ENCODE measurements at regions not wholly inside any gene's neighbourhood (a gene's known extent, or its start where the extent isn't known, plus 50 kb on each side); places are given as distances from the start of the nearest gene placed in this dataset.

- TF ChIP-seq, protein P1, sequence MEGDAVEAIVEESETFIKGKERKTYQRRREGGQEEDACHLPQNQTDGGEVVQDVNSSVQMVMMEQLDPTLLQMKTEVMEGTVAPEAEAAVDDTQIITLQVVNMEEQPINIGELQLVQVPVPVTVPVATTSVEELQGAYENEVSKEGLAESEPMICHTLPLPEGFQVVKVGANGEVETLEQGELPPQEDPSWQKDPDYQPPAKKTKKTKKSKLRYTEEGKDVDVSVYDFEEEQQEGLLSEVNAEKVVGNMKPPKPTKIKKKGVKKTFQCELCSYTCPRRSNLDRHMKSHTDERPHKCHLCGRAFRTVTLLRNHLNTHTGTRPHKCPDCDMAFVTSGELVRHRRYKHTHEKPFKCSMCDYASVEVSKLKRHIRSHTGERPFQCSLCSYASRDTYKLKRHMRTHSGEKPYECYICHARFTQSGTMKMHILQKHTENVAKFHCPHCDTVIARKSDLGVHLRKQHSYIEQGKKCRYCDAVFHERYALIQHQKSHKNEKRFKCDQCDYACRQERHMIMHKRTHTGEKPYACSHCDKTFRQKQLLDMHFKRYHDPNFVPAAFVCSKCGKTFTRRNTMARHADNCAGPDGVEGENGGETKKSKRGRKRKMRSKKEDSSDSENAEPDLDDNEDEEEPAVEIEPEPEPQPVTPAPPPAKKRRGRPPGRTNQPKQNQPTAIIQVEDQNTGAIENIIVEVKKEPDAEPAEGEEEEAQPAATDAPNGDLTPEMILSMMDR (IDR thresholded peaks at IDR 0.05; ENCODE audit: control extremely low read depth, extremely low read depth, low read depth, missing control alignments): no peak
- CTCF ChIA-PET: interaction anchor here (1.0 to 1.6 kb wide), 2 partner anchors 11 to 19 kb away, joined by 3 to 4 read pairs; no protein-coding TSS in a partner anchor
- DNase-seq (ENCODE audit: extremely low spot score): no peak
- POLR2A ChIA-PET: no interaction called here
Observed at GRCh38 chrX:147733369-147733768, 178.3 kb upstream of the FMR1 start.

GRCh38 chrX:147735364-147735763 lies 176.4 kb upstream of the FMR1 start:
- CTCF ChIA-PET: no interaction called here
- TF ChIP-seq, protein P1 (IDR thresholded peaks at IDR 0.05; ENCODE audit: control extremely low read depth, extremely low read depth, low read depth, missing control alignments): no peak
- POLR2A ChIA-PET: no interaction called here
- DNase-seq (ENCODE audit: extremely low spot score): no peak

GRCh38 chrX:147736045-147736444 lies 175.7 kb upstream of the FMR1 start:
- TF ChIP-seq, protein P1 (IDR thresholded peaks at IDR 0.05; ENCODE audit: control extremely low read depth, extremely low read depth, low read depth, missing control alignments): no peak
- ChIA-PET CTCF (no interaction called here), POLR2A (no interaction called here)
- no peak for DNase-seq (ENCODE audit: extremely low spot score)

DNA sequence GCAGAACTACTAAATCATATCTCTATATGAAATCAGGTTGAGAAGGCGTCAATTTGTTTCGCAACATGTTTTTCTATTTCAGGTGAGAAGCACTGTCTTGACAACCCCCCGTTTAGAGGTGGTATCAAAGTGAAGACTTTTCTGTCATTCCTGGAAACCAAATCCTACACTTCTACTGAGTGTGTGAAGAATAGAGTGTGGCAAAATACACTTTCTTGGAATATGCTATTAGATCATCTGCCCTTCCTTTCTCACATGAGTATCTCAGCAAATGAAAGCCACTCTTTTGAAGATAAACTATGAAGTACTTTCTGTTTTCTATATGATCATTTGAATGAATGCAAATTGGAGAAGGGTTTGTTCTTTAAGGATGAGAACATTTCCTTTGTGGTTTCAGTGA lies 174.0 kb upstream of the FMR1 start:
- CTCF ChIA-PET: no interaction called here
- TF ChIP-seq, protein P1 (IDR thresholded peaks at IDR 0.05; ENCODE audit: control extremely low read depth, extremely low read depth, low read depth, missing control alignments): no peak
- POLR2A ChIA-PET: no interaction called here
- DNase-seq (ENCODE audit: extremely low spot score): no peak

GRCh38 chrX:147738265-147738664 lies 173.5 kb upstream of the FMR1 start:
- DNase-seq (ENCODE audit: extremely low spot score): no peak
- TF ChIP-seq, protein P1 (IDR thresholded peaks at IDR 0.05; ENCODE audit: control extremely low read depth, extremely low read depth, low read depth, missing control alignments): no peak
- ChIA-PET POLR2A (no interaction called here), CTCF (no interaction called here)

DNA sequence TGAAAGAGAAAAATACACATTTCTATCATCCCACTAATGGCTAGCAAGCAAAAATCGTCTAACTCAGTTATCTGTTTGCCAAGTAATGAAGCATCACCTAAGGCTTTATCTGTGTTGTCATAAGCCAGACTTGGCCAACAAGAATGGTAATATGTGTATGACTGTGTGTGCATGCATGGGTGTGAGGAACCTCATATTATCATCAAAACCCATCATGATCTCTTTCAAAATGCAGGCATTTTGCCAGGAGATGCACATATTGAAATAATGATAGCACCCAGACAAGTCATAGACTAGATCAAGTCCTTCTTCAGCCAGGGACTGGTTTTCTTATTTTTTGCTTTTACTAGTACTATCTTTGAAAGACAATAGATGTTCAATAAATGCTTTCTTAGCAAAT lies 172.5 kb upstream of the FMR1 start:
- no peak for DNase-seq (ENCODE audit: extremely low spot score)
- POLR2A ChIA-PET: no interaction called here
- CTCF ChIA-PET: no interaction called here
- TF ChIP-seq, protein P1 (IDR thresholded peaks at IDR 0.05; ENCODE audit: control extremely low read depth, extremely low read depth, low read depth, missing control alignments): no peak

DNA sequence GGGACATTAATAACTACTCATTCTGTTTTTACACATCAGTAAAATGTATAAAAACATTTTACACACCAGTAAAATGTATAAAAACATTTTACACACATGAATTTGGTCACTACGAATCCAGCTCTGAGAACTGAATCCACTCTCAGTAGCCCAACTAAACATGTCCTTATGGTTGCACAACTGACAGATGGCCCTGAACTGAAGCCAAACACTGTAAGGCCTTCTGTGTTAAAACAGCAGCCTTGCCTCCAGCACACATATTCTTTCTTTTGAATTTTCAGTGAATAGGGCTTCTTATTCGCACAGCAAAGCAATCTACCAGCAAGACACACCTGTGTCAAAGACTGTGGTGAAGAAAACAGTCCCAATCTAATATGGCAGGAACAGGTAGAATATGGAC lies 169.9 kb upstream of the FMR1 start:
- ChIA-PET POLR2A (no interaction called here), CTCF (no interaction called here)
- DNase-seq (ENCODE audit: extremely low spot score): no peak
- TF ChIP-seq, protein P1 (IDR thresholded peaks at IDR 0.05; ENCODE audit: control extremely low read depth, extremely low read depth, low read depth, missing control alignments): no peak

All from GM10248 (cell line).